SK-N-SH treated with all-trans-retinoic acid at 6 μM for 48 hours (cell line): ENCODE measurements at regions not wholly inside any gene's neighbourhood (a gene's known extent, or its start where the extent isn't known, plus 50 kb on each side); places are given as distances from the start of the nearest gene placed in this dataset.
A peak's percentile ranks its signal among the peaks of the same experiment; 100 is the strongest.

Source experiments
- ATAC-seq: fragments of 200-7000 bp; cut with Tn5 transposase; 3 replicates; pipeline ENCODE4 v1.9.1; 2020; ENCODE audit warnings: mild to moderate bottlenecking, moderate library complexity
- ARNTL ChIP-seq: fragments of 450-650 bp; formaldehyde crosslinking; IDR thresholded peaks from 2 replicates; pipeline ENCODE4 v1.5.0; 2020; ENCODE audit warnings: low read depth, mild to moderate bottlenecking, moderate library complexity, borderline replicate concordance
- BACH2 ChIP-seq: fragments of 250-450 bp; sonication (Bioruptor Pico); IDR thresholded peaks from 2 replicates; pipeline ENCODE4 v1.9.0; 2021; ENCODE audit warnings: mild to moderate bottlenecking, borderline replicate concordance
- CSDC2 ChIP-seq: fragments of 250-450 bp; sonication (Bioruptor Pico); IDR thresholded peaks from 2 replicates; pipeline ENCODE4 v1.5.0; 2020; ENCODE audit warnings: mild to moderate bottlenecking, moderate library complexity
- ESRRG ChIP-seq: fragments of 250-450 bp; sonication (Bioruptor Pico); IDR thresholded peaks from 2 replicates; pipeline ENCODE4 v1.6.1; 2021; ENCODE audit warnings: mild to moderate bottlenecking
- GLIS3 ChIP-seq: fragments of 250-450 bp; sonication (Bioruptor Pico); IDR thresholded peaks from 2 replicates; pipeline ENCODE4 v1.5.0; 2020; ENCODE audit warnings: mild to moderate bottlenecking, moderate library complexity
- ISL1 ChIP-seq: fragments of 250-450 bp; sonication (Bioruptor Pico); IDR thresholded peaks from 2 replicates; pipeline ENCODE4 v2.1.2; 2022; ENCODE audit warnings: mild to moderate bottlenecking, moderate library complexity
- OSR1 ChIP-seq: fragments of 250-450 bp; sonication (Bioruptor Pico); IDR thresholded peaks from 2 replicates; pipeline ENCODE4 v1.8.0; 2022; ENCODE audit warnings: moderate library complexity, mild to moderate bottlenecking, inconsistent platforms
- PPARA ChIP-seq: fragments of 250-450 bp; sonication (Bioruptor Pico); IDR thresholded peaks from 2 replicates; pipeline ENCODE4 v1.5.0; 2020; ENCODE audit warnings: mild to moderate bottlenecking, borderline replicate concordance
- RARB ChIP-seq: fragments of 250-450 bp; sonication (Bioruptor Pico); IDR thresholded peaks from 2 replicates; pipeline ENCODE4 v1.8.0; 2021; ENCODE audit warnings: mild to moderate bottlenecking, moderate library complexity
- SNAI2 ChIP-seq: fragments of 250-450 bp; sonication (Bioruptor Pico); IDR thresholded peaks from 2 replicates; pipeline ENCODE4 v1.5.0; 2020; ENCODE audit warnings: mild to moderate bottlenecking, moderate library complexity
- TCF4 ChIP-seq: fragments of 250-450 bp; sonication (Bioruptor Pico); IDR thresholded peaks from 2 replicates; pipeline ENCODE4 v1.8.0; 2021; ENCODE audit warnings: mild to moderate bottlenecking, moderate library complexity, borderline replicate concordance
- TOX ChIP-seq: fragments of 250-450 bp; sonication (Bioruptor Pico); IDR thresholded peaks from 2 replicates; pipeline ENCODE4 v1.8.0; 2021; ENCODE audit warnings: mild to moderate bottlenecking, moderate library complexity, borderline replicate concordance
- ZC3H10 ChIP-seq: fragments of 250-450 bp; sonication (Bioruptor Pico); IDR thresholded peaks from 2 replicates; pipeline ENCODE4 v1.5.1; 2021; ENCODE audit warnings: mild to moderate bottlenecking, moderate library complexity
- ZFP30 ChIP-seq: fragments of 450-650 bp; formaldehyde crosslinking; IDR thresholded peaks from 2 replicates; pipeline ENCODE4 v1.5.0; 2022; ENCODE audit warnings: mild to moderate bottlenecking, moderate library complexity
- ZNF565 ChIP-seq: fragments of 450-650 bp; formaldehyde crosslinking; conservative IDR thresholded peaks from 2 replicates; pipeline ENCODE4 v1.5.0; 2020; ENCODE audit warnings: low read depth, mild to moderate bottlenecking, moderate library complexity
- ZNF70 ChIP-seq: fragments of 450-650 bp; formaldehyde crosslinking; IDR thresholded peaks from 2 replicates; pipeline ENCODE4 v1.5.0; 2020; ENCODE audit warnings: mild to moderate bottlenecking, moderate library complexity
- ZNF8 ChIP-seq: fragments of 450-650 bp; formaldehyde crosslinking; IDR thresholded peaks from 2 replicates; pipeline ENCODE4 v1.5.0; 2020; ENCODE audit warnings: mild to moderate bottlenecking, moderate library complexity
- TF ChIP-seq, protein P1 (sequence below): fragments of 250-450 bp; sonication (Bioruptor Pico); IDR thresholded peaks from 2 replicates; pipeline ENCODE4 v1.5.1; 2020; ENCODE audit warnings: low read depth, mild to moderate bottlenecking, moderate library complexity
- TF ChIP-seq, protein P2 (sequence below): fragments of 250-450 bp; sonication (Bioruptor Pico); IDR thresholded peaks from 2 replicates; pipeline ENCODE4 v1.8.0; 2021; ENCODE audit warnings: low read depth, mild to moderate bottlenecking, moderate library complexity, borderline replicate concordance
- TF ChIP-seq, protein P3 (sequence below): fragments of 250-450 bp; sonication (Bioruptor Pico); IDR thresholded peaks from 2 replicates; pipeline ENCODE4 v1.8.0; 2020; ENCODE audit warnings: mild to moderate bottlenecking, moderate library complexity, borderline replicate concordance
- TF ChIP-seq, protein P4 (sequence below): fragments of 250-450 bp; sonication (Bioruptor Pico); IDR thresholded peaks from 2 replicates; pipeline ENCODE4 v1.5.1; 2021; ENCODE audit warnings: mild to moderate bottlenecking, moderate library complexity

DNA sequence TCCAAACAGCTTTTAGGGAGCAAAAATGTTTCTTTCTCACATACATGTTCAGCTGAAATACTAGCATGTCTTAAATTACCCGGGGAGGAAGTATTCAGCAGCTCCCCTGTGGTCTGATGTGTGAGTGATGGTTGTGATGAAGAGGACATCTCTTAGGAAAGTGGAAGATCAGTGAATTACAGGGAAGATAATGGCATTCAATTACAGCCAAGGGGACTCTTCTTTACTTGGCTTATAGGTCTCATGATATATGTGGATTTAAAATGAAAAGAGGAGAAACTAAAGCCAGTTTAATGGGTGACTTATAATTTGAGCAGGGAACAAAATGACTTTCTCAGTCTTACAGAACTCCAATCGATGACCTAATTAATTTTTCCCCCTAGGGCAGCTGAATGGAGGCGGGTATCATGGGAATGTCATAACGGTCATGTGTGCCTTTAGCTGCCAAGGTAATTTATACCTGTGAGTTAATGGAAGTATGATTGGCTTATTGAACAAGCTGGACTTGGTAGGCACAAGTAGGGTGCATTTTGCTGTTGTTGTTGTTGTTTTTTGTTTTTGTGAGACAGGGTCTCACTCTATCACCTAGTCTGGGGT is 198.8 kb downstream of the HIPK3 start:
- ATAC-seq = no peak
- TF ChIP-seq ZNF70 (CRISPR knock-in tag) (no peak), ZNF8 (CRISPR knock-in tag) (no peak), ZNF565 (CRISPR knock-in tag) (no peak), RARB (CRISPR knock-in tag) (no peak), TOX (CRISPR knock-in tag) (no peak), SNAI2 (no peak), ZC3H10 (no peak), TCF4 (no peak), ZFP30 (CRISPR knock-in tag) (no peak), ESRRG (CRISPR knock-in tag) (no peak), OSR1 (CRISPR knock-in tag) (no peak), ISL1 (CRISPR knock-in tag) (no peak), PPARA (CRISPR knock-in tag) (no peak), BACH2 (CRISPR knock-in tag) (no peak)
- TF ChIP-seq, protein P1, sequence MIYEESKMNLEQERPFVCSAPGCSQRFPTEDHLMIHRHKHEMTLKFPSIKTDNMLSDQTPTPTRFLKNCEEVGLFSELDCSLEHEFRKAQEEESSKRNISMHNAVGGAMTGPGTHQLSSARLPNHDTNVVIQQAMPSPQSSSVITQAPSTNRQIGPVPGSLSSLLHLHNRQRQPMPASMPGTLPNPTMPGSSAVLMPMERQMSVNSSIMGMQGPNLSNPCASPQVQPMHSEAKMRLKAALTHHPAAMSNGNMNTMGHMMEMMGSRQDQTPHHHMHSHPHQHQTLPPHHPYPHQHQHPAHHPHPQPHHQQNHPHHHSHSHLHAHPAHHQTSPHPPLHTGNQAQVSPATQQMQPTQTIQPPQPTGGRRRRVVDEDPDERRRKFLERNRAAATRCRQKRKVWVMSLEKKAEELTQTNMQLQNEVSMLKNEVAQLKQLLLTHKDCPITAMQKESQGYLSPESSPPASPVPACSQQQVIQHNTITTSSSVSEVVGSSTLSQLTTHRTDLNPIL = no peak
- TF ChIP-seq, protein P2, sequence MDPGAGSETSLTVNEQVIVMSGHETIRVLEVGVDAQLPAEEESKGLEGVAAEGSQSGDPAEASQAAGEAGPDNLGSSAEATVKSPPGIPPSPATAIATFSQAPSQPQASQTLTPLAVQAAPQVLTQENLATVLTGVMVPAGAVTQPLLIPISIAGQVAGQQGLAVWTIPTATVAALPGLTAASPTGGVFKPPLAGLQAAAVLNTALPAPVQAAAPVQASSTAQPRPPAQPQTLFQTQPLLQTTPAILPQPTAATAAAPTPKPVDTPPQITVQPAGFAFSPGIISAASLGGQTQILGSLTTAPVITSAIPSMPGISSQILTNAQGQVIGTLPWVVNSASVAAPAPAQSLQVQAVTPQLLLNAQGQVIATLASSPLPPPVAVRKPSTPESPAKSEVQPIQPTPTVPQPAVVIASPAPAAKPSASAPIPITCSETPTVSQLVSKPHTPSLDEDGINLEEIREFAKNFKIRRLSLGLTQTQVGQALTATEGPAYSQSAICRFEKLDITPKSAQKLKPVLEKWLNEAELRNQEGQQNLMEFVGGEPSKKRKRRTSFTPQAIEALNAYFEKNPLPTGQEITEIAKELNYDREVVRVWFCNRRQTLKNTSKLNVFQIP = no peak
- TF ChIP-seq, protein P3, sequence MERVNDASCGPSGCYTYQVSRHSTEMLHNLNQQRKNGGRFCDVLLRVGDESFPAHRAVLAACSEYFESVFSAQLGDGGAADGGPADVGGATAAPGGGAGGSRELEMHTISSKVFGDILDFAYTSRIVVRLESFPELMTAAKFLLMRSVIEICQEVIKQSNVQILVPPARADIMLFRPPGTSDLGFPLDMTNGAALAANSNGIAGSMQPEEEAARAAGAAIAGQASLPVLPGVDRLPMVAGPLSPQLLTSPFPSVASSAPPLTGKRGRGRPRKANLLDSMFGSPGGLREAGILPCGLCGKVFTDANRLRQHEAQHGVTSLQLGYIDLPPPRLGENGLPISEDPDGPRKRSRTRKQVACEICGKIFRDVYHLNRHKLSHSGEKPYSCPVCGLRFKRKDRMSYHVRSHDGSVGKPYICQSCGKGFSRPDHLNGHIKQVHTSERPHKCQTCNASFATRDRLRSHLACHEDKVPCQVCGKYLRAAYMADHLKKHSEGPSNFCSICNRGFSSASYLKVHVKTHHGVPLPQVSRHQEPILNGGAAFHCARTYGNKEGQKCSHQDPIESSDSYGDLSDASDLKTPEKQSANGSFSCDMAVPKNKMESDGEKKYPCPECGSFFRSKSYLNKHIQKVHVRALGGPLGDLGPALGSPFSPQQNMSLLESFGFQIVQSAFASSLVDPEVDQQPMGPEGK (CRISPR knock-in tag) = no peak
- TF ChIP-seq, protein P4, sequence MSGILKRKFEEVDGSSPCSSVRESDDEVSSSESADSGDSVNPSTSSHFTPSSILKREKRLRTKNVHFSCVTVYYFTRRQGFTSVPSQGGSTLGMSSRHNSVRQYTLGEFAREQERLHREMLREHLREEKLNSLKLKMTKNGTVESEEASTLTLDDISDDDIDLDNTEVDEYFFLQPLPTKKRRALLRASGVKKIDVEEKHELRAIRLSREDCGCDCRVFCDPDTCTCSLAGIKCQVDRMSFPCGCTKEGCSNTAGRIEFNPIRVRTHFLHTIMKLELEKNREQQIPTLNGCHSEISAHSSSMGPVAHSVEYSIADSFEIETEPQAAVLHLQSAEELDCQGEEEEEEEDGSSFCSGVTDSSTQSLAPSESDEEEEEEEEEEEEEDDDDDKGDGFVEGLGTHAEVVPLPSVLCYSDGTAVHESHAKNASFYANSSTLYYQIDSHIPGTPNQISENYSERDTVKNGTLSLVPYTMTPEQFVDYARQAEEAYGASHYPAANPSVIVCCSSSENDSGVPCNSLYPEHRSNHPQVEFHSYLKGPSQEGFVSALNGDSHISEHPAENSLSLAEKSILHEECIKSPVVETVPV (CRISPR knock-in tag) = no peak
- TF ChIP-seq, all 23 proteins: peak for 0

DNA sequence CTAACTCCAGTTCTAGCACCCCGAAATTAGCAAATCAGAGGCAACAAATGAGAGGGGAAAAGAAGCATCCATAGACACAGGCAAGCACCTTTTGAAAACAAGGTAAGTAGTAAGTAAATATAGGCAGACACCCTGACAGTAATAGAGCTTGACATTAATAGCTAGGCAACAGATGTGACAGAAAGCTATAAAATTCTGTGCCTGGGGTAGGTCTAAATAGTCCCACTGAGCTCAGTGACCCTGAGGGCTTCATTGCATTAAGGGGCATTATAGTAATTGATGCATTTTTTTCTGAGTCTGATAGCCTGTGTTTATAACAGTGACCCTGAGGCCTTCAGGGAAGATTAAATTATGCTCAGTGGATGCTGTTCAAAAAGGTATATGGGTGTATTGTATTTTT is 197.1 kb downstream of the HIPK3 start:
- no peak for ATAC-seq
- TF ChIP-seq, protein P3 (CRISPR knock-in tag) = no peak
- TF ChIP-seq ZC3H10 (no peak), ISL1 (CRISPR knock-in tag) (no peak), TOX (CRISPR knock-in tag) (no peak)

DNA sequence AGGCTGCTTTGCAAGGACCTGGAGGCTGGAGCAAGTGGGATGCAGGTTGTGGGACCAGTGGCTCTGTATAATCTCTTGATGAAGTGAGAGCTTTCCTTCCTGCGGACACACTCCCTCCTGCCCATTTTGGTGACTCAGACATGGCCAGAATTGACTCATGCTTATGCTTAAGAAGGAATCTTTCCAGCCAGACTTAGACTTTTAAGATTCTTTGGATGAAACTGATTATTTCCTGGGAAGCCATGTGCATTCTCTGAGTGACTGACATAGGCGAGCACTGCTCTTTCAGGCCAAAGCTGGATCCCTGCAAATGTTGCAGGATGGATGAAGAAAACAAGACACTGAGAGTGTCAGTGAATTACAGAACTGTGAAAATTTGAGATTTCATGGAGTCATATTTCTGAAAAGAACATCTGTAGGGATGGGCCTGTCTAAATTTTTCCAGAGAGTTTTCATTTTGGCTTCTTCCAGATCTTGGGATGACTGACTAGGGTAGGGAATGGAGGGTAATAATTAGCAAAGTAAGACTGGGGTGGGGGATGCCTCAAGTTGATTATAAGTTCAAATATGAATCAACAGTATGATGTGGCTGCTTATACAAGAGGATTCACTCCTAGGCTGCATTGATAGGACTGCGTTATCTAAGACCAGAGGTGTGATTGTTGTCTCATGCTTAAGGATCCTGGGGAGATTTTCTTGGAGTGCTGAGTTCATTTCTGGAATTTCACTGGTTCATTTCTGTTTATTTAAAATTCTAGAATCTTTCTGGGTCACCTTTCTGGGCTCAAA is 195.8 kb downstream of the HIPK3 start:
- peak; percentile 91 for ATAC-seq
- no peak; the same call in 1 of the 2 replicates for TF ChIP-seq ISL1 (CRISPR knock-in tag)
- TF ChIP-seq GLIS3 (CRISPR knock-in tag) = no peak
- no peak for TF ChIP-seq ZNF565 (CRISPR knock-in tag)
- TF ChIP-seq TOX (CRISPR knock-in tag) = no peak
- TF ChIP-seq ARNTL = no peak
- TF ChIP-seq, protein P3 (CRISPR knock-in tag) = no peak
- TF ChIP-seq PPARA (CRISPR knock-in tag) = no peak
- no peak for TF ChIP-seq SNAI2
- no peak for TF ChIP-seq RARB (CRISPR knock-in tag)
- no peak for TF ChIP-seq BACH2 (CRISPR knock-in tag)
- no peak for TF ChIP-seq CSDC2
